Retinal pigment epithelial cell (primary cell): ENCODE measurements at regions not wholly inside any gene's neighbourhood (a gene's known extent, or its start where the extent isn't known, plus 50 kb on each side); places are given as distances from the start of the nearest gene placed in this dataset.

Experiments used
- DNase-seq: peaks from one replicate; pipeline ENCODE4 v3.0.0-alpha.2; 2010; ENCODE audit warnings: low read depth
- H3K4me3 ChIP-seq: 2 replicates; pipeline ENCODE4 v1.5.1; 2011; ENCODE audit warnings: mild to moderate bottlenecking, low read length, control low read depth, moderate library complexity
- TF ChIP-seq, protein P1 (sequence below): conservative IDR thresholded peaks from 2 replicates; pipeline ENCODE4 v1.5.1; 2011; ENCODE audit warnings: low read depth, low read length, control low read depth, inconsistent platforms

DNA sequence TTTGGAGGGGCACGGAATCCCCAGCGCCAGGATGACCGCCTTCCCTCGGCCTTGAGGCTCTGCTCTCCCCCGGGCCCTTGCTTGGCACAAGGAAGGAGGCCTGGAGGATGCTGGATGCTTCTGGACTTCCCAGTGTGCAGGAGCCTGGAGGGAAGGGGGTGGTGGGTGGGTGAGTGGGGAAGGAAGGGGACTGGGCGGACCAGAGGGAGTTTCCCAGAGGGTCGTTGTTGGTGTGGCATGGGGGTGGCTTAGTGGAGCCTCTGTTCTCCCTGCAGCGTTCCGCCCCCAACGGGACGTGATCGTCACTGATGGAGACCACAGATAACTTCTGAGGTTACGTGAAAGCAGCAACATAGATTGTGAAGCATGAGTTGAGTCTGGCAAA is 140.0 kb downstream of the IRF8 start:
- no peak overlapping the region for H3K4me3 ChIP-seq
- no peak for DNase-seq
- TF ChIP-seq, protein P1, sequence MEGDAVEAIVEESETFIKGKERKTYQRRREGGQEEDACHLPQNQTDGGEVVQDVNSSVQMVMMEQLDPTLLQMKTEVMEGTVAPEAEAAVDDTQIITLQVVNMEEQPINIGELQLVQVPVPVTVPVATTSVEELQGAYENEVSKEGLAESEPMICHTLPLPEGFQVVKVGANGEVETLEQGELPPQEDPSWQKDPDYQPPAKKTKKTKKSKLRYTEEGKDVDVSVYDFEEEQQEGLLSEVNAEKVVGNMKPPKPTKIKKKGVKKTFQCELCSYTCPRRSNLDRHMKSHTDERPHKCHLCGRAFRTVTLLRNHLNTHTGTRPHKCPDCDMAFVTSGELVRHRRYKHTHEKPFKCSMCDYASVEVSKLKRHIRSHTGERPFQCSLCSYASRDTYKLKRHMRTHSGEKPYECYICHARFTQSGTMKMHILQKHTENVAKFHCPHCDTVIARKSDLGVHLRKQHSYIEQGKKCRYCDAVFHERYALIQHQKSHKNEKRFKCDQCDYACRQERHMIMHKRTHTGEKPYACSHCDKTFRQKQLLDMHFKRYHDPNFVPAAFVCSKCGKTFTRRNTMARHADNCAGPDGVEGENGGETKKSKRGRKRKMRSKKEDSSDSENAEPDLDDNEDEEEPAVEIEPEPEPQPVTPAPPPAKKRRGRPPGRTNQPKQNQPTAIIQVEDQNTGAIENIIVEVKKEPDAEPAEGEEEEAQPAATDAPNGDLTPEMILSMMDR = no peak

DNA sequence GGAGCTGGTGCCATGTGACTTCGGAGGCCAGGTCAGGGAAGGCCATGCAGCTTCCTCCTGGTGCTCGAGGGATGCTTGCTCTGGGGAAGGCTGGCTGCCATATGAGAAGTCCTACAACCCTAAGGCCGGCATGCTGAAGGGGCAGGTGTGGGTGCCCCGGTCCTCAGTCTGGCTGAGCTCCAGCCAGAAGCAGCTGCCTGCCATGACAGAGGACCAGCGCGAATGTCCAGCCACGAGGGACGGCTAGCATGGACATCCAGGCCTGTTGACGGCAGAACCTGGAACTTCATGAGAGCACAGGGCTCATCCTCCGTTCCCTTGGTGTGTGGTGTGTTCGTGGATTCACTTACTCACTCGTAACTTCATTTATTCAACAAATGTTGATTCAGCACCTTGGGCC is 140.6 kb downstream of the IRF8 start:
- no peak overlapping the region for H3K4me3 ChIP-seq
- DNase-seq = no peak
- TF ChIP-seq, protein P1 = no peak

DNA sequence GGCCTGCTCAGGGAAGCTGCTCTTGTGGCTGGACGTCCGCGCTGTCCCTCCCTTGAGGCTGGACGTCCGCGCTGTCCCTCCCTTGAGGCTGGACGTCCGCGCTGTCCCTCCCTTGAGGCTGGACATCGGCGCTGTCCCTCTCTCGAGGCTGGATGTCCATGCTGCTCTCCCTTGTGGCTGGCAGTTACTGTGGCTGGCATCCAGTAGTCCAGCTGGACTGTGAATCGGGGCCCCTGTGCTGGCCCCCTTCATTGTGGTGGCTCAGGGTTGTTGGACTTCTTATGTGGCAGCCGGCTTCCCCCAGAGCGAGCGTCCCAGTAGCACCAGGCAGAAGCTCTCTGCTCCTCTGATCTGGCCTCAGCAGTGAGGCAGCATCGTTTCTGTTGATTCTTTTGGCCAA is 141.5 kb downstream of the IRF8 start:
- no peak overlapping the region for H3K4me3 ChIP-seq
- TF ChIP-seq, protein P1 = no peak
- DNase-seq = no peak

DNA sequence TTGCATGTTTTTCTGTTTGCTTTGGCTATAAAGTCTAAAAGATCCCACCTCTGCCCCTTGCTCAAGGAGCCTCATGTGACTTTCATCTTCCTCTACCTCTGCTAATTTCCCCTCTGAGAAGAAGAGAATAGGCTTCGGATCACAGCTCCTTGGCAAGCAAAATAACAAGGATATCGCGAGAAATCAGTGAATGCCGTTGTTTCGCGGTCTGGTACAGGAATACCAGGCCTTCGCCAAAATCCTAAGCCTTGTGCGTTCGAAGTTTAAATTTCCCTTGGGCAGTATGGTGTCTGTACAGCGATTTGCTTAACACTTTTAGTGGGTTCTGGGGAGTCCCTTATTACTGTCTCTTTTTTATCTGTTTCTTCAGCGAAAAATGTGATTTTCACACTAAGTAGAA is 142.3 kb downstream of the IRF8 start:
- H3K4me3 ChIP-seq = no peak overlapping the region
- TF ChIP-seq, protein P1 = no peak
- DNase-seq = no peak

DNA sequence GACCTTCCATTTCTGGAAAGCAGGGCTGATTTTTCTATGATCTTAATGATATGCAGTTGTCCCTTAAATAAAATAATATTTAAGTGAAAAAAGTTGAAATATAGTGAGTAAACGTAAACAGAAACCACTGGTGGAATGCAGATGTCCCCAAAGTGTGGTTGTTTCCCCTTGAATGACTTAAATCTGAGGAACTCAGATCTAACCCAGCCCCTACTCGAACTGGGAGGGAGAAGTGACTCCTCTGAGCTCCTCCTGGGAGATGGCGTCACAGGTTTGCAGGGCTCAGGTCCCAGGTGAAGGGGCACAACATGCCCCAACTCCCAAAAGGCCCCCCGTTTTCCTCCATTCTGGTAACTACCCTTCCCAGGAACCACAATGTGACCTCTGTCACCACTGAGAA is 142.8 kb downstream of the IRF8 start:
- H3K4me3 ChIP-seq = no peak overlapping the region
- no peak for DNase-seq
- TF ChIP-seq, protein P1 = no peak

DNA sequence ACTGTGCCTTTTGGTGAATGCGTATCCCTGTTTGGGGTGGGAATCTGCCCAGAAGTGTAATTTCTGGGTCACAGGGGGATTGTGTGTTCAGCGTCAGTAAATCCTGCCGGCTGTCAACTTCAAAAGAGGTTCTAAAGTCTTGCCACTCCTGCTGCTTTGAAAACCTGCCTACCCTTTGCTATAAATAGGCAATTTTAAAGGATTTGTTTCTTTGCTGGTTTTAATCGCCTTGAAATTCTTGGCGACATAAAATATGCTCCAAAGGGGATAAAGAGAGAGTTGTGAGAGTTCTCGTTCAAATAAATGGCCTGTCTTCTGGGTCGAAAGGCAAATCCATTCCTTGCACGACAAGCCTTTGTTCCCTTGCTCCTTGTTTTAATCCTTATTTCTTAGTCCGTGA is 143.4 kb downstream of the IRF8 start:
- TF ChIP-seq, protein P1 = no peak
- no peak overlapping the region for H3K4me3 ChIP-seq
- DNase-seq = no peak

DNA sequence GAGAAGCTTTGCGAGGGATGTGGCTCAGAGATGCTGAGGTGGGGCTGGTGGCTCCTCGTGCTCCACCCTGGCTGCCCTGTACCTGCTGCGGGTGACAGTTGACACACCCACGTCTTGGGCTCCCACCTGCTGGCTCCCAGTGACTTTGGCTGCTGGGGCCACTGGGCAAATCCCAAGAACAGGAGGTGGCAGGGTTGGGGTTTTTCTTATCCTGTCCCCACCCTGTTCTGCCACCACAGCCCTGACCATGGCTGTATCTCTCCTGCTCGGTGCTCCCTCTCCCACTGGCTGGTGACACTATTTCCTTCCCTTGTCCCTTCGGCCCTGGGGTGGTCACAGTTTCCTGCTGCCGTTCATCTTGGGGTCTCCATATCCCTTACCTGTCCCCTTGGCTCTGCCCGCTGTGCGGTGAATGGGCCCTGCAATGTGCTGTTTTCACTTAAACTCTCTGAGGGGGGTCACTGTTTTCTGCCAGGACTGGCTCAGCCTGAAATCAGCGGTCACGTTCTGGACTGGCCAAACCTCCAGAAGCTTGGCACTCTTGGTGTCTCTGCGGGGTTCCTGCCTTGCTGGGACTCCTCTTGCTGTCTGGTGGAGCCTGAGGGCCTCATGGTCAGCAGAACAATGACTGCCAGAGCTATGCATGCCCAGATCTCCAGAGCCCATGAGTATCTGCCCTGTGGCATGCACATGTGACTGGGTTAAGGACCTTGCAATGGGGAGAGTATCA is 144.2 kb downstream of the IRF8 start:
- TF ChIP-seq, protein P1 = no peak
- no peak for DNase-seq
- H3K4me3 ChIP-seq = no peak overlapping the region
